Uterus (tissue), 3 donors: ENCODE measurements at regions not wholly inside any gene's neighbourhood (a gene's known extent, or its start where the extent isn't known, plus 50 kb on each side); places are given as distances from the start of the nearest gene placed in this dataset.

Experiments
- DNase-seq, 2 donors: peaks; one replicate each; pipeline ENCODE4 v3.0.0-alpha.2; 2019 to 2020
- H3K27ac ChIP-seq, 2 donors: fragments of 200-600 bp; sonication (generic); 1 replicate in 1 of 2; 2 replicates in 1 of 2; pipeline ENCODE4 v1.5.1; 2016 to 2018
- H3K27me3 ChIP-seq, 2 donors: fragments of 200-600 bp; sonication (generic); one replicate each; pipeline ENCODE4 v1.5.1; 2018 to 2019; ENCODE audit warnings: control low read depth in 1 of 2
- H3K36me3 ChIP-seq, 2 donors: fragments of 200-600 bp; sonication (generic); one replicate each; pipeline ENCODE4 v1.5.1; 2019; ENCODE audit warnings: control low read depth in 1 of 2
- H3K4me1 ChIP-seq, 2 donors: fragments of 200-600 bp; sonication (generic); one replicate each; pipeline ENCODE4 v1.5.1; 2018 to 2019; ENCODE audit warnings: control low read depth in 1 of 2
- H3K4me3 ChIP-seq, 2 donors: fragments of 200-600 bp; sonication (generic); 1 replicate in 1 of 2; 2 replicates in 1 of 2; pipeline ENCODE4 v1.5.1; 2018 to 2019; ENCODE audit warnings: mild to moderate bottlenecking in 1 of 2
- H3K9me3 ChIP-seq, 2 donors: fragments of 200-600 bp; sonication (generic); one replicate each; pipeline ENCODE4 v1.5.1; 2019; ENCODE audit warnings: control low read depth in 1 of 2
- CTCF ChIP-seq, 4 experiments: fragments of 200-600 bp in 2 of 4; fragments of 450-650 bp in 2 of 4; sonication (generic) in 2 of 4; IDR thresholded peaks; one replicate each; pipeline ENCODE4 v1.5.1; 2016 to 2019; ENCODE audit warnings: antibody characterized with exemption in 4 of 4, mild to moderate bottlenecking in 2 of 4, moderate library complexity in 1 of 4
- POLR2A ChIP-seq, 2 donors: fragments of 450-650 bp; IDR thresholded peaks; one replicate each; pipeline ENCODE4 v1.6.1; 2016; ENCODE audit warnings: antibody characterized with exemption in 2 of 2, mild to moderate bottlenecking in 1 of 2, moderate library complexity in 1 of 2
- intact Hi-C: fragments of 100-400 bp; cut with DNase I; formaldehyde crosslinking; loops from one replicate; pipeline ENCODE4 v1.15.1; 2023; ENCODE audit warnings: low total_unique reads
- donor health status: DM: yes; HTN: yes; CAD: no.

GRCh38 chr10:65123120-65123519 lies 1601.9 kb downstream of the REEP3 start:
- no peak for DNase-seq
- TF ChIP-seq POLR2A (IDR thresholded peaks at IDR 0.05), result no peak
- intact Hi-C loops, result no loop called here

GRCh38 chr10:65125212-65125611 lies 1604.0 kb downstream of the REEP3 start:
- Histone ChIP-seq H3K4me1 (no peaks in the 10 kb centered on the region), H3K36me3 (no peaks in the 10 kb centered on the region), H3K9me3 (no peaks in the 10 kb centered on the region), H3K27ac (no peak overlapping the region), H3K4me3 (no peak overlapping the region), H3K27me3 (no peaks in the 10 kb centered on the region)
- TF ChIP-seq CTCF (IDR thresholded peaks at IDR 0.05) (no peak), POLR2A (IDR thresholded peaks at IDR 0.05) (no peak)
- intact Hi-C loops, result no loop called here
- DNase-seq, result no peak

More at GRCh38 chr10:65123120-65123519, 1601.9 kb downstream of the REEP3 start:
- Histone ChIP-seq H3K27me3 (no peaks in the 10 kb centered on the region), H3K4me3 (no peak overlapping the region), H3K4me1 (no peaks in the 10 kb centered on the region), H3K36me3 (no peaks in the 10 kb centered on the region), H3K9me3 (no peaks in the 10 kb centered on the region), H3K27ac (no peak overlapping the region)

- Histone ChIP-seq H3K4me1 (no peaks in the 10 kb centered on the region), H3K36me3 (no peaks in the 10 kb centered on the region), H3K27me3 (no peaks in the 10 kb centered on the region), H3K4me3 (no peak overlapping the region), H3K9me3 (no peaks in the 10 kb centered on the region), H3K27ac (no peak overlapping the region)
- intact Hi-C loops, result no loop called here
- DNase-seq, result no peak
- TF ChIP-seq POLR2A (IDR thresholded peaks at IDR 0.05) (no peak), CTCF (IDR thresholded peaks at IDR 0.05) (no peak)
Measured at GRCh38 chr10:65126288-65126687, 1605.1 kb downstream of the REEP3 start.

GRCh38 chr10:65128277-65128676 lies 1607.1 kb downstream of the REEP3 start:
- TF ChIP-seq POLR2A (IDR thresholded peaks at IDR 0.05) (no peak), CTCF (IDR thresholded peaks at IDR 0.05) (no peak)
- intact Hi-C loops, result no loop called here
- H3K9me3 ChIP-seq, result no peaks in the 10 kb centered on the region
- H3K4me3 ChIP-seq, result no peak overlapping the region
- no peak overlapping the region for H3K27ac ChIP-seq
- H3K36me3 ChIP-seq, result no peaks in the 10 kb centered on the region
- DNase-seq, result no peak
- H3K4me1 ChIP-seq, result no peaks in the 10 kb centered on the region
- H3K27me3 ChIP-seq, result no peaks in the 10 kb centered on the region

GRCh38 chr10:65130162-65130758 lies 1609.1 kb downstream of the REEP3 start:
- H3K36me3 ChIP-seq, result no peaks in the 10 kb centered on the region
- intact Hi-C loops, result no loop called here
- H3K27ac ChIP-seq, result no peak overlapping the region
- H3K4me1 ChIP-seq, result no peaks in the 10 kb centered on the region
- H3K27me3 ChIP-seq, result no peaks in the 10 kb centered on the region
- no peaks in the 10 kb centered on the region for H3K9me3 ChIP-seq
- TF ChIP-seq POLR2A (IDR thresholded peaks at IDR 0.05) (no peak), CTCF (IDR thresholded peaks at IDR 0.05) (no peak)
- no peak overlapping the region for H3K4me3 ChIP-seq
- no peak for DNase-seq

- intact Hi-C loops, result no loop called here
Measured at GRCh38 chr10:65133652-65134051, 1612.5 kb downstream of the REEP3 start.

More at GRCh38 chr10:65133652-65134051, 1612.5 kb downstream of the REEP3 start:
- Histone ChIP-seq H3K9me3 (no peaks in the 10 kb centered on the region), H3K27ac (no peak overlapping the region), H3K4me1 (no peaks in the 10 kb centered on the region), H3K4me3 (no peak overlapping the region), H3K36me3 (no peaks in the 10 kb centered on the region), H3K27me3 (no peaks in the 10 kb centered on the region)
- no peak for DNase-seq
- TF ChIP-seq CTCF (IDR thresholded peaks at IDR 0.05) (no peak), POLR2A (IDR thresholded peaks at IDR 0.05) (no peak)
